ENCODE measurements at regions not wholly inside any gene's neighbourhood (a gene's known extent, or its start where the extent isn't known, plus 50 kb on each side); places are given as distances from the start of the nearest gene placed in this dataset.

DNA sequence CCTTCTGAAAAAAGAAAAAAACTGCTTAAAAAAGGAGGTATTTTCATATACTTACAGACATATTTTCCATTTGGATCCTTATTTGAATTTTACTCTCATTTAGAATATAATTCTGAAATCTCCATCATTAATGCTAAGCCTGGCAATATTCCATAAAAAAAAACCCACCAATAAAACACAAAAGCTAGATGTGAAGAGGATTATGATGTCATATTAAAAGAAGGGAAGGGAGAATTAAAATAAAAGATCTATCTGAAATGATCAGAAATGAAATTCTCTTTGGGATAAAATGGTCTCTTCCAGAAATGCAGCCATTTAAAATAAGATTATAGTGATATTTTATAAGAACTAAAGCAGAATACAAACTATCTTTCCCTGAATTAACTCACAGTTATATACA lies 206.7 kb upstream of the CAMK1G start:
- no peak overlapping the region for H3K4me3 ChIP-seq (ENCODE audit: low read depth in 1 of 5, low read length in 5 of 5)

GRCh38 chr1:209377995-209378394 lies 205.5 kb upstream of the CAMK1G start:
- Histone ChIP-seq H3K9me3 (ENCODE audit: control insufficient read depth in 5 of 5, low read length in 5 of 5) (no peaks in the 10 kb centered on the region), H3K27me3 (ENCODE audit: control insufficient read depth in 5 of 5, insufficient read depth in 4 of 5, low read length in 5 of 5) (peaks cover 0 to 3% (median 0%) of the 10 kb centered on the region in 5 donors), H3K4me1 (ENCODE audit: control insufficient read depth in 5 of 5, insufficient read depth in 5 of 5, low read length in 5 of 5) (no peaks in the 10 kb centered on the region), H3K27ac (ENCODE audit: low read depth, low read length) (no peak overlapping the region), H3K4me3 (ENCODE audit: low read depth in 1 of 5, low read length in 5 of 5) (no peak overlapping the region), H3K36me3 (ENCODE audit: control insufficient read depth in 5 of 5, insufficient read depth in 5 of 5, low read length in 5 of 5) (no peaks in the 10 kb centered on the region), H3K9ac (ENCODE audit: low read length in 5 of 5) (no peak overlapping the region)

More for the DNA sequence above, 206.7 kb upstream of the CAMK1G start:
- H3K36me3 ChIP-seq (ENCODE audit: control insufficient read depth in 5 of 5, insufficient read depth in 5 of 5, low read length in 5 of 5): no peaks in the 10 kb centered on the region
- H3K4me1 ChIP-seq (ENCODE audit: control insufficient read depth in 5 of 5, insufficient read depth in 5 of 5, low read length in 5 of 5): no peaks in the 10 kb centered on the region
- H3K27me3 ChIP-seq (ENCODE audit: control insufficient read depth in 5 of 5, insufficient read depth in 4 of 5, low read length in 5 of 5): peaks cover 0 to 3% (median 0%) of the 10 kb centered on the region in 5 donors
- H3K9ac ChIP-seq (ENCODE audit: low read length in 5 of 5): no peak overlapping the region
- H3K9me3 ChIP-seq (ENCODE audit: control insufficient read depth in 5 of 5, low read length in 5 of 5): no peaks in the 10 kb centered on the region
- no peak overlapping the region for H3K27ac ChIP-seq (ENCODE audit: low read depth, low read length)

DNA sequence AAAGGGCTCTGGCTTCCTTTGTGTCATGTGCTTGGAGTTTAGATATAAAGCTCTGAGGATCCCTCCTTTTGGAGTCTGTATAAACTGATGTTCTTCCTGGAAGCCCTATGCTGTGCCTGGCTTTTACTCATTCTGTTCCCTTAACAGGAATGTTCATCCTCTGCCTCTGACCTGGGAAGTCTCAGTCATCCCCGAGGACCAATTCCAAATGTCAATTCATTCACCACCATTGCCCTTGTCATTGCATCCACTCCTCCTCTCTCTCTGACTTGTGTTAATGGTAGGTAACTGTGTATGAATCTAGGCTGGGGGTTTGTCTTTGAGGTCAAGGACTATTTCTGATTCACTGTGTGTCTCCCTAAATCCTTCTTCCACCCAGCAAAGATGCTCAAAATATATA lies 204.2 kb upstream of the CAMK1G start:
- Histone ChIP-seq H3K9me3 (ENCODE audit: control insufficient read depth in 5 of 5, low read length in 5 of 5) (no peaks in the 10 kb centered on the region), H3K4me3 (ENCODE audit: low read depth in 1 of 5, low read length in 5 of 5) (no peak overlapping the region), H3K27ac (ENCODE audit: low read depth, low read length) (no peak overlapping the region), H3K27me3 (ENCODE audit: control insufficient read depth in 5 of 5, insufficient read depth in 4 of 5, low read length in 5 of 5) (peaks cover 0 to 3% (median 0%) of the 10 kb centered on the region in 5 donors), H3K36me3 (ENCODE audit: control insufficient read depth in 5 of 5, insufficient read depth in 5 of 5, low read length in 5 of 5) (no peaks in the 10 kb centered on the region), H3K4me1 (ENCODE audit: control insufficient read depth in 5 of 5, insufficient read depth in 5 of 5, low read length in 5 of 5) (no peaks in the 10 kb centered on the region), H3K9ac (ENCODE audit: low read length in 5 of 5) (no peak overlapping the region)

GRCh38 chr1:209380420-209380819 lies 203.1 kb upstream of the CAMK1G start:
- H3K36me3 ChIP-seq (ENCODE audit: control insufficient read depth in 5 of 5, insufficient read depth in 5 of 5, low read length in 5 of 5): no peaks in the 10 kb centered on the region
- H3K4me1 ChIP-seq (ENCODE audit: control insufficient read depth in 5 of 5, insufficient read depth in 5 of 5, low read length in 5 of 5): no peaks in the 10 kb centered on the region
- H3K27ac ChIP-seq (ENCODE audit: low read depth, low read length): no peak overlapping the region
- no peaks in the 10 kb centered on the region for H3K9me3 ChIP-seq (ENCODE audit: control insufficient read depth in 5 of 5, low read length in 5 of 5)
- peaks cover 0 to 3% (median 0%) of the 10 kb centered on the region in 5 donors for H3K27me3 ChIP-seq (ENCODE audit: control insufficient read depth in 5 of 5, insufficient read depth in 4 of 5, low read length in 5 of 5)
- no peak overlapping the region for H3K4me3 ChIP-seq (ENCODE audit: low read depth in 1 of 5, low read length in 5 of 5)
- H3K9ac ChIP-seq (ENCODE audit: low read length in 5 of 5): no peak overlapping the region

- Histone ChIP-seq H3K27ac (ENCODE audit: low read depth, low read length) (no peak overlapping the region), H3K4me1 (ENCODE audit: control insufficient read depth in 5 of 5, insufficient read depth in 5 of 5, low read length in 5 of 5) (no peaks in the 10 kb centered on the region)
Measured at GRCh38 chr1:209382231-209383100, 201.0 kb upstream of the CAMK1G start.

DNA sequence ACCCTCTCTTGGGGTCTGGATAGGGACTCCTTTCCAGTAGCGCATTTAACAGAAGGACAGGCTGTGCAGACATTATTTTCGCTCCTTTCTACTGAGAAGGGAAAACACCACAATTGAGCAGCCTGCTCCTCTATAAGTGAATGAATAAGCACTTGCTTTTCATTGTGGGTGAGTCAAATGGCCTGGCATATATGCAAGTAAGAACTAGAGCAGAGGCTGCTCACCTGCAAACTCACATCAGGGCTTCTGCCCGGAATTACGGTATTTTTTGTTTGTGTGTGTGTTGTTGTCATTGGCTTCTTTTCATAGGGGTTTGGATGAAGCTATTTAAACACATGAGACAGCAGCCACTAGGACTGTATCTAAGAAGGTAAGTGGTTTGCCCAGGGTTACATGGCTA lies 200.1 kb upstream of the CAMK1G start:
- Histone ChIP-seq H3K4me3 (ENCODE audit: low read depth in 1 of 5, low read length in 5 of 5) (peak overlapping the region in 1 of 5 donors; percentile 8), H3K27ac (ENCODE audit: low read depth, low read length) (no peak overlapping the region), H3K4me1 (ENCODE audit: control insufficient read depth in 5 of 5, insufficient read depth in 5 of 5, low read length in 5 of 5) (no peaks in the 10 kb centered on the region), H3K27me3 (ENCODE audit: control insufficient read depth in 5 of 5, insufficient read depth in 4 of 5, low read length in 5 of 5) (peaks cover 0 to 3% (median 0%) of the 10 kb centered on the region in 5 donors), H3K9me3 (ENCODE audit: control insufficient read depth in 5 of 5, low read length in 5 of 5) (no peaks in the 10 kb centered on the region), H3K36me3 (ENCODE audit: control insufficient read depth in 5 of 5, insufficient read depth in 5 of 5, low read length in 5 of 5) (no peaks in the 10 kb centered on the region), H3K9ac (ENCODE audit: low read length in 5 of 5) (no peak overlapping the region)

More at GRCh38 chr1:209382231-209383100, 201.0 kb upstream of the CAMK1G start:
- H3K4me3 ChIP-seq (ENCODE audit: low read depth in 1 of 5, low read length in 5 of 5): no peak overlapping the region
- peaks cover 0 to 3% (median 0%) of the 10 kb centered on the region in 5 donors for H3K27me3 ChIP-seq (ENCODE audit: control insufficient read depth in 5 of 5, insufficient read depth in 4 of 5, low read length in 5 of 5)
- H3K9me3 ChIP-seq (ENCODE audit: control insufficient read depth in 5 of 5, low read length in 5 of 5): no peaks in the 10 kb centered on the region
- no peaks in the 10 kb centered on the region for H3K36me3 ChIP-seq (ENCODE audit: control insufficient read depth in 5 of 5, insufficient read depth in 5 of 5, low read length in 5 of 5)
- no peak overlapping the region for H3K9ac ChIP-seq (ENCODE audit: low read length in 5 of 5)

DNA sequence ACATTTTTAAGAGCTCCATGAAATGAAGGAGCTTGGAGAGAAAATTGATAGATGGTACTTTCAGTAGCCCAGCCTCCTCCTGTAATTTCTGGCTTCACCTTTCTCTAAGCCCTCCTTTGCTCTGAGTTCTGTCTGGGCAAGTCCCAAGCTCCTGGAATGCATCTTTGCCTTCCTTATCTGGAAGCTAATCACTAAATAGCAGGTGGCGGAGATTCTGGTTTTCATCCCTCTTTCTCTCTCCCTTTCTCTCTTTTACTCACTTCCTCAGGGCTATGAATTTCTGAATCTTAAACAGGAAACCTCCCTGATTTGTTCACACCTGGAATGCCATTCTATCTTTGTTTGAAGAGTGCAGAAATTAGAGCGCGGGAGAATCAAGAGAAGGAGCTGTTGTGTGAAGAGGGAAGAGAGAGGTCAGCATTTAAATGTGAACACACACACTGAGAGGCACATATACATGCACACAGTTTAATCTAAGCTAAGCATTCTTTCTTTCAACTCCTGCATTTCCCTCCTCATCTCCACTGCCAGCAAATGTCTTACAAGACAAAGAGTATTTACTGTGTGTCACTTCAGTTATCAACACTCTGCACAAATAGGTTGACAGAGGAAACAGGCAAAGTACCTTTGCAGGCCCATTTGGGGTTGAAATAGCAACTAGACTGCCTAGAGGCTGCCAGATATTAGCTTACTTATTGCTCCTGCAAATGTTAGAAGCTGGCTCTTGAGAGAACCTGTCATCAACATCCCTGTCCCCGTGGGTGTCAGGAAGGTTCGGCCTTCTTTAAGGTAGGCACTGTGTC lies 199.4 kb upstream of the CAMK1G start:
- no peaks in the 10 kb centered on the region for H3K9me3 ChIP-seq (ENCODE audit: control insufficient read depth in 5 of 5, low read length in 5 of 5)

GRCh38 chr1:209384710-209385550 lies 198.6 kb upstream of the CAMK1G start:
- Histone ChIP-seq H3K9me3 (ENCODE audit: control insufficient read depth in 5 of 5, low read length in 5 of 5) (no peaks in the 10 kb centered on the region), H3K9ac (ENCODE audit: low read length in 5 of 5) (no peak overlapping the region), H3K27ac (ENCODE audit: low read depth, low read length) (no peak overlapping the region), H3K27me3 (ENCODE audit: control insufficient read depth in 5 of 5, insufficient read depth in 4 of 5, low read length in 5 of 5) (no peaks in the 10 kb centered on the region), H3K36me3 (ENCODE audit: control insufficient read depth in 5 of 5, insufficient read depth in 5 of 5, low read length in 5 of 5) (no peaks in the 10 kb centered on the region), H3K4me3 (ENCODE audit: low read depth in 1 of 5, low read length in 5 of 5) (no peak overlapping the region), H3K4me1 (ENCODE audit: control insufficient read depth in 5 of 5, insufficient read depth in 5 of 5, low read length in 5 of 5) (no peaks in the 10 kb centered on the region)

More for the DNA sequence above, 199.4 kb upstream of the CAMK1G start:
- H3K4me1 ChIP-seq (ENCODE audit: control insufficient read depth in 5 of 5, insufficient read depth in 5 of 5, low read length in 5 of 5): no peaks in the 10 kb centered on the region
- H3K27me3 ChIP-seq (ENCODE audit: control insufficient read depth in 5 of 5, insufficient read depth in 4 of 5, low read length in 5 of 5): peaks cover 0 to 3% (median 0%) of the 10 kb centered on the region in 5 donors
- no peaks in the 10 kb centered on the region for H3K36me3 ChIP-seq (ENCODE audit: control insufficient read depth in 5 of 5, insufficient read depth in 5 of 5, low read length in 5 of 5)
- no peak overlapping the region for H3K9ac ChIP-seq (ENCODE audit: low read length in 5 of 5)
- H3K27ac ChIP-seq (ENCODE audit: low read depth, low read length): no peak overlapping the region
- H3K4me3 ChIP-seq (ENCODE audit: low read depth in 1 of 5, low read length in 5 of 5): no peak overlapping the region

DNA sequence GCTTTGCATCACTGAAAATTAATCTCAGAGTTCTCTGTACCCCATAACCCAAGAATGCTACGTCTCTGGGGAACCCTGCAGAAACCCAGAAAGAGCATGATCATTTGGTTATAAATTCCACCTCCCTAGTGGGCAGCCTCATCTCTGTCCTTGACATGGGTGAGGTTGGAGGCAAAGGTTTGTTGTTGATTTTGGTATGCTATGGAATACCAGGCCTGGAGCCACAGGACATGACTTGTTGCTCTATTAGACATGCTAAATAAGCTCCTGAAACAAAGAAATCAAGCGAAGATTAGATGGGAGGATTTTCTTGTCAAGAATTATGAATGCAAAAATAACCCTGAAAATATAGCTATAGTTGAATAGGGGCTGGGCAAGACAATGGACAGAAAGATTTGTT lies 197.4 kb upstream of the CAMK1G start:
- H3K36me3 ChIP-seq (ENCODE audit: control insufficient read depth in 5 of 5, insufficient read depth in 5 of 5, low read length in 5 of 5): no peaks in the 10 kb centered on the region
- no peak overlapping the region for H3K4me3 ChIP-seq (ENCODE audit: low read depth in 1 of 5, low read length in 5 of 5)
- H3K4me1 ChIP-seq (ENCODE audit: control insufficient read depth in 5 of 5, insufficient read depth in 5 of 5, low read length in 5 of 5): no peaks in the 10 kb centered on the region
- H3K9me3 ChIP-seq (ENCODE audit: control insufficient read depth in 5 of 5, low read length in 5 of 5): no peaks in the 10 kb centered on the region
- no peak overlapping the region for H3K9ac ChIP-seq (ENCODE audit: low read length in 5 of 5)
- H3K27me3 ChIP-seq (ENCODE audit: control insufficient read depth in 5 of 5, insufficient read depth in 4 of 5, low read length in 5 of 5): no peaks in the 10 kb centered on the region
- H3K27ac ChIP-seq (ENCODE audit: low read depth, low read length): no peak overlapping the region
